NCI-H524 treated with DMSO at 0.1 percent for 48 hours (cell line): ENCODE measurements at regions not wholly inside any gene's neighbourhood (a gene's known extent, or its start where the extent isn't known, plus 50 kb on each side); places are given as distances from the start of the nearest gene placed in this dataset.

Experiments used
- DNase-seq: peaks from one replicate; lab custom pipeline; 2025; lab: John Stamatoyannopoulos, UW

DNA sequence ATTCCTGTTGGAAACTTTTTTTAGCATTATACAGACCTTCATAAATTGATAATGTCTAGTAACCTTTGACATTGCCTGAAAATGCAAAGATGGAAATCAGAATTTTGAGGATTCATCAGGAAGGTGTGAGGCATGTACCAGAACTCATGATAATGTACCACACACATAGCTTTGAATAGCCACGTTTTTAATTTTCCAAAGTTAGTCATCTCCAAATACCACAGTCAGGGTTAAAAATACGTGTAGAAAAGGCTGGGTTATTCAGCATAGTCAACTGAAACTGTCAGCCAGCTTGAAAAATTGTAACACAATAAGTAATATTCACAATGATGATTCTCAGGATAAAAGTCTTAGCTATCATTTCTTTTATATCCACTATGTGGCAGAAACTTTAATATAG is 102.0 kb upstream of the THRB start:
- DNase-seq, result no peak

DNA sequence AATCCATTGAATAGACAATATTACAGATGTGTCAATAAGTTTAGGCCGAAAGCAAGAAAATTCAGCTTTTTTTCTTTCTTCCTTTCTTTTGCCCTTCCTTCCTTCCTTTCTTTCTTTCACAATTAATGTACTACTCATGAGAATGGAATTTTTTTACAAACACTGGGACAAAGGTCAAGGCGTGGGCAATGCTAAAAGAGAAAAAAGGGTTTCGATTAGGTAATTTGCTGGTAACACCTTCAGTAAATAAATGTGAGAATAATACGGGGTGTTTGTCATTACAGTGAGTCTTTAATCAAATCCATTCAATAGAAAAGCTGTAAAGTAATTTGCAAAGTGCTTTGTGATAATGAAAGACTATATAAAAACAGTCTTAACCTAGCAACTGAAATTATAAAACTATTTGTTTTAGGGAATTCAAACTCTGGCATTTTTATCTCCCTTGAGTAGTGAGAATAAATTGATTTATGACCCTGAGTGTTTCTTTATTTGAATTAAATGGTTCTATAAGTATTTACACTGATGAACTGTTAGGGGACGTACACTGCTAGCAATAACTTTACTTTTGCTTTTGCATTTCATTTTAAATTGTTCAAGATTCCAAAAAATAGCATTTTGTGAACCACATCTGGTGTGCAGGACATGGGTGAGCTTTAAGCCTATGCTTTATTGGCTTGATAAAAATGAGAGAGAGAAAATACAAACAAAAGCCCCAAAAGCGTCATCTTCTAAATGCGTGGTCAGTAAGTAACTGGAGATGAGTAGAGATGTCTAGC is 104.2 kb upstream of the THRB start:
- DNase-seq, result no peak

DNA sequence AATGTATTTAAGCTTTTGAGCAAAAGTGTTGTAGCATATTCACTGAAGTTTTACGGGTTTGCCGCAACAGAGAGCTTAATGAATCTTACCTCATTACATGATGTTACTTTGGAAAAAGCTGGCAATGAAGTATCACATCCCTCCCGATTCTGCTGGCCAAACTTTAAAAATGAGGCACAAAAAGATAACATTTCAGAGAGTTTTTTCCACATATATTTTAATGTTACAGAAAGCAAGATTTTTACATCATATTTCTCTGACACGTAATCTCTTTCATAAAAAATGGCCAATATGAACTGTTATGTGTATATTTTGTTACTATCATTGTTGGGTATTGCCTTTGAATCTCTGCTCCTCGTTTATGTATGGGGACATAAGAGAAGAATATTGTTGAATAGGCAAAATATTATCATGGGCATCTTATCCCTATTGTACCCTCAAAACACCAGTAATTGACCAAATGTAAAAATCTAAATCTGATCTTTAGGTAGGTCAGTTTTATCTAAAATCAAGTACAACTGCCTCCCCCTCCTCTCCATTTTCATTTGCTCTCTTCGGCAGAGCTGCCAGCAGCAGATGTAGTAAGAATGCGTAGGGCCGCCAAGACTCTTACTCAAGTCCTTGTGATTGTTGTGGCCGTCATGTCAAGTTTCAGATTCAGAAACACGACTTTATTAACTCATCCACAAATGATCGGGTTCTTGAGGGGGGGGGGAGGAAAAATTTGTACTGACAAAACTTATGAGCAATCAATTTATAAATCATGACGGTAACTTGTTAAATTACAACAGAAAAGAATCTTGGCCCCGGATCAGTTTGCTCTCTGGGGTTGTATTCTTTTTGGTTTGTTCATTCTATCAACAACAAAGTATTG is 106.7 kb upstream of the THRB start:
- DNase-seq, result no peak

DNA sequence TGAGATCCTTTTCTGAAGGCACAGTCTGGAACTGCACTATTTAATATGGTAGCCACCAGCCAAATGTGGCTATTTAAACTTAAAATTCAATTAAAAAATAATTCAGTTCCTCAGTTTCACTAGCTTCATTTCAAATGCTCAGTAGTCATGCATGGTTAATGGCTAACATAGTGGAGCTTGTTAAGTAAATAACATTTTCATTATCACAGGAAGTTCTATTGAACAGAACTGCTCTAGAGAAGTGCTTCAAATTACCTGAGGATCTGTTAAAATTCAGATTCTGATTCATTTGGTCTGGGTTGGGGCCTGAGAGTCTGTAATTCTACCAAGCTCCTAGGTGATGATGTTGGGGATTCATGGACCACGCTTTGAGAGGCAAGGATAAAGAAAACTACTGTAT is 109.6 kb upstream of the THRB start:
- no peak for DNase-seq

DNA sequence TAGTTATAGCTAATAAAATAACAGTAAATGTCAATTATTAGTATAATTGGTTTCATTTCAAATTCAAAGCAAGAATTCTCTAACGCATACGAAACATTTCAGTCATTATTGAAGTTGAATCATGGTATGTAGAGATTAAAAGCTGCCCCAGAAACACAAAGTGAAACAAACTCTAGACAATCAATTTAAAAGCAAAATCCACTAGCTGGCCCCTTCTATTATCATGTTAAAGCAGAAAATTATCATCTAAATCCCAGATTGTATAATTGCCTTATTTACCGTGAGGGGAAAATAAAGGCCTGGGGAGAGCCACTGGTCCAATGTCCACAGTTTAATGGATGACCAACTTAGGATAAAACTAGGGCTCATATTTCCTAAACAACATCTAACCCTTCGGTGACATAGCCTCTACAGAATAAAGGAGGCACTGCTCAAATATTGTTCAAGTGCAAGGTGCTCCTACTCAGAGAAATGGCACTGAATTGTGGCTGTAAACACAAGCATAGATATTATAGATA is 110.9 kb upstream of the THRB start:
- DNase-seq, result no peak

DNA sequence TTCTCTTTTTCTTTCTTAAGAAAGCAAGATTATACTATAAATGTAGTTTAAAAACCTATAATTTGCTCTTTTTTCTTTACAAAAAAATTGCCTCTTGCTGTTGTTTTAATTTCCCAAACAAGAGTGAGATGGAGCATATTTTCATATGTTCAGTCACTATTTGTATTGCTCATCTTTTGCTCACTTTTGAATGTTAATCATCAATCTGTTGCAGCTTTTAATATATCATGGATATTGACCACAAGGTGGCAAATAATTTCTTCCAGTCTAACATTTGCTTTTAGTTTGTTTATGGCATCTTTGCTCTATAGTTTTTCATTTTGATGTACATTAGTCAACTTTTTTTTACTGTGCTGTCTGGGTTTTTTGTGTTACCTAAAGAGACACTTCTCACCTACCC is 112.6 kb upstream of the THRB start:
- DNase-seq, result no peak

DNA sequence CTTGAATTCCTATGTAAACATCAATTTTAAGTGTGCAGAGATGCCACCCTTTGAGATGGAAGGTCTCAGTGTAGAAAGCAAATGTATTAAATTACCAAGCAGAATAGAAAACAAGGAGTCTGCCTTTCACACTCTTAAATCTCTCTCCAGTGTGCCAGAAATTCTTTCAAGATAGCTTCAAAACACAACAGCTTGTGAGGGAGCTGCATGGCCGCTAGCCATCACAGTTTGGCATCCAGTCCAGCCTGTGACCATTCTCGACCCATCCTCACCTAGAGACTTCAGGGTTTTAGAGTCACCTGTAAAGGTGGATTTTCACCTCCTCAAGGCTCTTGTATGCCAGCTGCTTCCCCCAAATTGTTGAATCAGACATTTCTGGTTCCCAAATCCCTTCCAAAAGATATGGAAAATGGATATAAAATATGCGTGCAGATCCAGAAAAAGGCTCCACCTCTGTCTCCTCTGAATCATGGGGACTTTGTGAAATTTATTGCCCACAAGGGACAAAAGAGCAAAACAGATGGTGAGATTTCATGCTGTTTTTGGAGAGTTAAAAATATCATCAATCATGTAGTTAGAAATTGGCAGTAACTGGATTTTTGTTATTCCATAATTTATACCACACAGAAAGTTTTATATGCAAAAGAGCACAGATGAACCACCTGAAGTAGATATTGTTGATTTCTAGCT is 114.2 kb upstream of the THRB start:
- no peak for DNase-seq

DNA sequence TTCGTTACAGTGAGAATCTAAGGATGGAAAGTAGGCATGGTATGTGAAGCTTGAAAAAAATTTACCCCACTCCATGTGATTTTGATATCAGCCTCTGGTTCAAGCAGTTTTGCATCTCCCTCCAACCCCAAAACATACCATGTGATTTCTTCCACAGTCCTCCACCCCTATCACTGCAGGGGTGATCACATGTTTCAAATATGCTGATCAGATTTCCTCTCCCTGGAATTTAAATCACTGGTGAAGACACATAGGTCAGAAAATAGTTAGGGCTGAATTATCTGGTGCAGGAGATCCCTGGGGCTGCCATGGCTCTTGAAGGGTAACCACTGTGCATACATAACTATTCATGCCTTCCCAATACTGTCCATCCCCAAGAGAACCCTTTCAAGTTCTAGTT is 119.7 kb upstream of the THRB start:
- DNase-seq, result no peak

DNA sequence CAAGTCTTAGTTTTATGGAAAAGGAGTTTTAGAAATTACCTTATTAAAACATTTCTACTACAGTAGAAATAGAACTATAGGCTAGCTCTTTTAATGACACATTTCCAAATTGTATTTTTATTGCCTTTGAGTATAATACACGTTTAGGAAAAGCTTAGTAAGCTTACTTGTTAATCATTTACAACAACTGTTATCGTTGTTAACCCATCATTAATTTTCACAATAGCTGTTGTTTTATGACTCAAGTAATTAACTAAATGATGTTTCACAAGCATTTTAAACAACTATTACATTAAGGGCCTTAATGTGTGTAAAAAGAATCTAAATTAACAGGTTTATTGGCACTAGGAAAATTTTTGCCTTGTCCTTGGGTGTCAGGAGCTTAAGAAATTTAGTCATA is 120.5 kb upstream of the THRB start:
- DNase-seq, result no peak

DNA sequence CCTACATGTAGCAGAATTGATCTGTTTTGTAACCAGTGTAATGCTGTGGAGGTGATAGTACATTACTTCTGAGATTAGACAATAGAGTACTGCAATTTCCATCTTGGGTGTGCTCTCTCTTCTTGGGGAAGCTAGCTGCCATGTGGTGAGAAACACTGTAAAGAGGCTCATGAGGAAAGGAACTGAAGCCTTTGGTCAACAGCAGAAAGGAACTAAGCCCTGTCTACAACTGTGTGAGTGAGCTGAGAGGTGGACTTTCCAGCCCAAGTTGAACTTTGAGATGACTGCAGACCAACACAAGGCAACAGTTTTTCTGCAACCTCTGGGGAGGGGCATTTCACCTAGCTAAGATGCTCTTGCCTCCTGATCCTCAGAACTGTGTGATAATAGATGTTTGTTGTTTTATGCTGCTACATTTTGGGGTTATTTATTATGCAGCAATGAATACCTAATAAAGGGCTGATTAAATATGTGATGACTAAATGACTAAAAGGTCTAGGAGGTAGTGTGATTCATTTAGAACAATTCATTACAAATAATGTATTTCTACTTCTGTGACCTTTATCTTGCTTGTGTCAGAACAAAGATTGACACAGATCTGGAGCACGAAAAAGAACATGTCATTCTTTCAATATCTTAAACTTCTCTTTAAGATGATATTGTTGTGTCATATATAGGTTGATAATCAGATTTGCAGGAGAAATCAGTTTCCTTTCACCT is 121.6 kb upstream of the THRB start:
- DNase-seq, result no peak

DNA sequence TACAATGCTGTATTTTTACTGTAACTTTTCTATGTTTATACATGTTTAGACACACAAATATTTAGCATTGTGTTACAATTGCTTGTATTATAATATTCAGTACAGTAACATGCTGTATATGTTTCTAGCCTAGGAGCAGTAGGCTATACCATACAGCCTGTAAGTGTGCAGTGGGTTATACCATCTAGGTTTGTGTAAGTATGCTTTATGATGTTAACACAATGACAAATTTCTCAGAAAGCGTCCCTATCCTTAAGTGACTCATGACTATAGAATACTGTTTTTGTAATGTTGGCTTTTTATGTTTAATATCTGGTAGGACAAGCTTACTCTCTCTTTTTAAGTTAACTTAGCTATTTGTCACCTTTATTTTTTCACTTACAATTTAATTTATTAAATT is 127.5 kb upstream of the THRB start:
- DNase-seq, result no peak

DNA sequence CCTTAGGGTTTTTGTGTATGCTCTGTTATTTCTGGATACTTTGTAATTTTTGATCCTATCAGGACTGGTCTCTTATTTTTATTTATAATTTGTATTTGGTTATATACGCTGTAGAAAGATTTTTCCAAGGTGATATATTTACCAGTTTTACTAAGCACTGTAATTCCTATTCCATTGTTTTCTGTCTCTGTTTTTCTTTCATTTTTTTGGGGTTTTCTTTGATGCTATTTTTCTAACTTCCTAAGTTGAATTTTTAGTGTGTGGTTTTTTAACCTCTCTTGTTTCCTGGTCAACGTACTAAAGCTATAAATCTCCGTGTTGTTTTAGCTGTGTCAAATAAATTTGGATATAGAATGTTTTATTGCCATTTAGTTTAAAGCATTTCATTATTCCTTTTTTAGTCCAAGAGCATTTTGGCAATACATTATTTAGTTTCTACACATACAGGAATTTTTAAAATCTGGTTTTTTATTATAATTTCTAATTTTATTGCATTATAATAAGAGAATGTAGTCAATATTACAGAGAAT is 128.1 kb upstream of the THRB start:
- no peak for DNase-seq

DNA sequence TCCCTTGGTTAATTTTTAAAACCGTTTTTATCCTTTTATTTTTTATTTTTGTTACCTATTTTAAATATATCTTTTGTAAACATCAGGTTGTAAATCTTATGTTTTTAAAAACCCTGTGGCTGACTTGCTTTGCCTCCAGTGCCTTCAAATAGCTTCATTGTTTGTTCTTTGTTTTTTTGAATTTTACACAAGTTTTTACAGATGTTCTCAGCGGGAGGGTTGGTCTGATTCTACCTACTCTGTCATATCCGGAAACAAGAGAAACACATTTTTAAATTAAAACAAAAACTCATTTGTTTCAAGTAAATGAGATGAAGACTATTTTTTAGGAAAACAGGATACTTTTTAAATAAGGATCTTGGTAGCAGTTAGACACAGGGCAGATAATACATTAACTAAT is 129.0 kb upstream of the THRB start:
- no peak for DNase-seq

DNA sequence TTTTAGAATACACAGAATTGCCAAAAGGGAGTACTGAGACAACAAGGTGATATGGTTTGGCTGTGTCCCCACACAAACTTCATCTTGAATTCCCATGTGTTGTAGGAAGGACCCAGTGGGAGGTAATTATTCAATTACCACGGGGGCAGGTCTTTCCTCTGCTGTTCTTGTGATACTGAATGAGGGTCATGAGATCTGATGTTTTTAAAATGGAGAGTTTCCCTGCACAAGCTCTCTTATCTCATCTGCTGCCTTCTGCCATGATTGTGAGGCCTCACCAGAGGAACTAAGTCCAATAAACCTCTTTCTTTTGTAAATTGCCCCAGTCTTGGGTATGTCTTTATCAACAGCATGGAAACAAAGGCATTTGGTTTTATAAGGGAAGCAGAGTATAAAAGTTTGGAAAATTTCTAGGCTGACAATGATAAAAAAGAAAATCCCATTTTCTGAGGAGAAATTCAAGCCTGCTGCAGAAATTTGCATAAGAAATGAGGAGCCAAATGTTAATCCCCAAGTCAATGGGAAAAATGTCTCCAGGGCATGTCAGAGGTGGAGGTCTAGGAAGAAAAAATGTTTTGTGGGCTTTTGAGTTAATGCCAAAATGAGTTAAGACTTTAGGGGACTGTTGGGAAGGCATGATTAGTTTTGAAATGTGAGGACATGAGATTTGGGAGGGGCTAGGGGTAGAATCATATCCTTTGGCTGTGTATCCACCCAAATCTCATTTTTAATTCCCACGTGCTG is 130.5 kb upstream of the THRB start:
- DNase-seq, result no peak

DNA sequence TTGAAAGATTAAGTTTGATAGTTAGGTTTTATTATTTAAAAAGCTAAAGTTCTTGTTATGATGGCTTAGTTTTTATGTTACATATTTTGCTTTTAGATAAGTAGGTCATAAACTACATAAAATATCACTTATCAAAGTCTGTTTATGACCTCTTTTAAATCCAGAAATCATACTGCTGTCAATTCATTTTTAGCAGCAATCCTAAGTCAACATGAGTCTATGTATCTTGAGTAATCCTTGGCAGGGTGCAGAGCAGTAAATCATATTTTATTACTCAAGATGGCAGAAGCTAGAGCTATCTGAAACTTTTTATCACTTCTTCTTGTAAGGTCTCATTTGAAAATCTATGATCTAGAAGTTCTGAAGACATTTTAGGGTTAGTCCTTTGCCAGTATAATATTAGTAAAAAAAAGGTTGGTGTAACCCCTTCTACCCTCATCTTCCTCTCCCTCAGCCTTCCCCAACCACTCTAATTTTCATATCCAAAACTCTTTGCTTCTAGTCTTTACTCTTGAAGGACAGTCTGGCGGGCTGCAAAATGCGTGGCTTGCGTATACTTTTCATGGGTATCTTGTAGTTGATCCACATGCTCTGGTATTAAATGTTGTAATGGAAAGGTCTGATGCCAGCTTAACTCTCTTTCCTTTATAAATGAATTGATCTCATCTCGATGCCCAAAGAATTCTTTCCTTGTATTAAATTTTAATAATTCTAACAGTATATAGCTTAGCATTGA is 134.0 kb upstream of the THRB start:
- DNase-seq, result no peak

DNA sequence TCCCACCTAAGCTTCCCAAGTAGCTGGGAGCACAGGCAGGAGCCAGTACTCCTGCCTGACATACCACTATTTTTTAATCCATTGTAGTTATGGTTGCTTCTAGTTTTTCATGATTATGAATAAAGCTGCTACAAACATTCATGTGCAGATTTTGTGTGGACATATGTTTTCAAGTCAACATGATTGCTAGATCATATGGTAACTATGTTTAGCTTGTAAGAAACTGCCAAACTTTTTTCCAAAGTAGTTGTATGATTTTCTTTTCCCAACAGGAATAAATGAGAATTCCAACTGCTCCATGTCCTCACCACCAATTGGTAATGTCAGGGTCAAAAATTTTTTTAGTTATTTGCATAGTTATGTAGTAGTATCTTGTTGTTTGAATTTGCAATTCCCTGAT is 136.8 kb upstream of the THRB start:
- no peak for DNase-seq

DNA sequence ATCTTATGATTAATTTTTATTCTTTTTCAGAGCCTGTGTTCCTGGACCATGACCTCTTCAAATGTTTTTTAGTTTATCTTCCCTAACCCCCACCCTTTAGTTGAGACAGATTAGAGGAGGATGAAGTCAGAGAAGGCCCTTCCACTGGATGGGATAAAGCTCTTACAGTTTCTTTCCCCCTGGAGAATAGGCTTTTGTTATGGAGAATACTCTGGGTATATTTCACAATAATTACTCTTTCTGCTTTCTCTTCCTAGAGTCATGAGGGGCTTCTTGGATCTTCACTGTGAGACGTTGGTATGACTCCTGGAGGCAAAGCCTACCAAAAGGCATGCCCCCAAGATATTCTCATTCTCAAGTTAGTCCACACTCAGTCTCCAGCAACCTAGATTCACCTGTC is 144.4 kb upstream of the THRB start:
- no peak for DNase-seq

DNA sequence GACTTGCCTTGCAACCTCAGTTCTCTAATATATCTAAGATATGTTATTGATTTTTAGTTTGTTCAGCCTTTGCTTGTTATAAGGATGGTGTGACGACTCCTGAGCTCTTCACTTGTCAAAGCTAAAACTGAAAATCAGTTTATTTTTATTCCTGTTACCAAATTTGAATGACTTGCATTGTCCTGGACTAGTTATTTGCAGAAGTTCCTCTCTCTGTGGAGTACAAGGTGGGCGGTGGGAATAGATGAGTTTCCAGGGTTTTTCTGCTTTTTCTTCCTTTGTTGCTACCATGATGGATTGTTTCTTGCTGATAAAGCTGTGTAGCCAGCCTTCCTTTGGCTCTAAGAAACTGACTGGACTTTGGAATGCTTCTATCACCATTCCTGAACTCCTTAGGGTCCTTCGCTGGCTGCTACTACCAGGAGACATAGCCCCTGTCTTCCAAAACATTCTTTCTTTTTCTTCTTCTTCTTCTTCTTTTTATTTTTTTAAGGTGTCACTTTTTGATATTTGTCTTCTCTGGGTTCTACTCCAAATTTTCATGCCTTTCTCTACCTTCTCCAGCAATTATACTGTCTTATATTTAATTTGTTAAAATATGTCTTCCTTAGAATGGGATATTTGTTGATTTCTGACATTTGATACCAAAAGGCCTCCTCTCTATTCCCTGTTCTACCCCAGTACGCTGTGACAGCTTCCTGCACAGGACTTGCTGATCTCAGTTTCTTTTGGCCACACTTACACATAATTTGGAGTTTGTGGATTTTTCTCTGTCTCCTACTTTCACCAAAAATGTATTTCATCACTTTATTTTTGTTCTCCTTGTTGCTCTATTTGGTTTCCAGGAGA is 145.1 kb upstream of the THRB start:
- DNase-seq, result no peak

DNA sequence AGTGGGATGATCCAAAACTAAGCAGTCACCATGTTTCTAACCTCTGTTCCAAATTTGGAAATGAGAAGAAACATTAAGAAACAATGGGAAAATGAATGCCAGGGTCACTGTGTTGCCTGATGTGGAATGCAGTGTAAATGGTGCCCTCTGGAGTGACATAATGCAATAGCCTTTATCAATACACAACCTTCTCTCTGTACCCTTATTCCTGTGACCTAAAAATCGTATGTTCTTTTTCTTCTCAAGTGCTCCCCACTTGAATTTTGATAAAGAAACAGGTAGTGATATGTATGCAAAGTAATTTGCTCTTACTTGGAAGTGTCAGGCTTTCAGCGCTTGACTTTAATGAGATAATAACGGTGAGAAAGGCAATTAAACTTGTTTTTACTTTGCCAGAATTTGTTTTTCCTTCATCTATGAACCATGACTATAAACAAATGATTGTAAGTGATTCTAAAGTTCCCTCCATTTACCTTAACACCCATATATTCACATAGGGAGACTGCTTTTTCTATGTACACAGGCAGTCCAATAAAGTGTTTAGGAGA is 145.8 kb upstream of the THRB start:
- DNase-seq, result no peak
